GM21529 (cell line): ENCODE measurements at regions not wholly inside any gene's neighbourhood (a gene's known extent, or its start where the extent isn't known, plus 50 kb on each side); places are given as distances from the start of the nearest gene placed in this dataset.
"Not testable (repeated sequence)": the region's sequence is repeated elsewhere in the genome, so short reads cannot be mapped to it uniquely, and the experiment has no call there.

Experiments
- ATAC-seq: cut with Tn5 transposase; IDR thresholded peaks from one replicate; pipeline ENCODE4 v1.9.1; 2021; ENCODE audit not compliant: unreplicated experiment

DNA sequence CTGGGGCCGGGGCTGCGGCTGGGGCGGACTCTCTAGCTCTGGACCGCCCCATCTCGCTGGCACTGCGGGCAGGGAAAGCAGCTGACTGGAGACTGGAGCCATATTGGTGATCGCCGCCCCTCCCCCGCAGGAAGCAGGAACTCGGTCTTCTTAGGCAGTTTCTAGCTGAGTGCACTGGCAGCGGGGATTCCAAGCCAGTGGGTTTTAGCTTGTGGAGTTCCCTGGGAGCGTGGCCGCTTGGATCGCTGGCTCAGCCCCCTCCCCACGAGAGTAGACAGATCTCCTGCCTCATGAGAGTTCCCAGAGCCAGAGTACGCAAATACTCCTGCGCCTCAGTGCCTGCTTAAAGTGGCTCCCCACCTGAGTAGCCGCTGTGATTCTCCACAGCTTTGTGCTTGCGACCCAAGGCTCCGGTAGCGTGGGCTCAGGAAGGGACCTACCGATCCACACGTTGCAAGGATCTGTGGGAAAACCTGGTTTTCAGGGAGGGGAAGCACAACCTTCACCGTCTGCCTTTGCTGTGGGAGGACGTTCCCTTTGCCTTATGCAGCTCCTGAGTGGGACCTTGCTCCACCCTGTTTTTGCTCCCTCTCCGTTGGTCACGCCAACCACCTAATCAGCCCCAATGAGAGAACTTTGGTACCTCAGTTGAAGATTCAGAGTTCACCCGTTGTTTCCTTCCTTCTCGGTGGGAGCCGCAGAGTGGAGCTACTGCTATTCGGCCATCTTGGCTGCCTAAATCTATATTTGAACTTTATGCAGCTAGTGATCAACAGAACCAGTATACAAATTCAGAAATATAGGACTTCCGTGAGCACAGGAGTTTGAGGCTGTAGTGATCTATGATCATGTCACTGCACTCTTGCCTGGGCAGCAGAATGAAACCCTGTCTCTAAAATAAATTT, 803.9 kb upstream of the PCDH10 start:
- no peak for ATAC-seq

DNA sequence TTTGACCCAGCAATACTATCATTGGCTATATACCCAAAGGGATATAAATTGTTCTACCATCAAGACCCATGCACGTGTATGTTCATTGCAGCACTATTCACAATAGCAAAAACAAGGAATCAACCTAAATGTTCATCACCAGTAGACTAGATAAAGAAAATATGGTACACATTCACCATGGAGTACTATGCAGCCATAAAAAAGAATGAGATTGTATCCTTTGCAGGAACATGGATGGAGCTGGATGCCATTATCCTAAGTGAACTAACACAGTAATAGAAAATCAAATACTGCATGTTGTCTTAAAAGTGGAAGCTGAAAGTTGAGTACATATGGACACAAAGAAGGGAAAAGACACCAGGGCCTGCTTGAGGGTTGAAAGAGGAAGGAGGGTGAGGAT, 803.1 kb upstream of the PCDH10 start:
- ATAC-seq = no peak

DNA sequence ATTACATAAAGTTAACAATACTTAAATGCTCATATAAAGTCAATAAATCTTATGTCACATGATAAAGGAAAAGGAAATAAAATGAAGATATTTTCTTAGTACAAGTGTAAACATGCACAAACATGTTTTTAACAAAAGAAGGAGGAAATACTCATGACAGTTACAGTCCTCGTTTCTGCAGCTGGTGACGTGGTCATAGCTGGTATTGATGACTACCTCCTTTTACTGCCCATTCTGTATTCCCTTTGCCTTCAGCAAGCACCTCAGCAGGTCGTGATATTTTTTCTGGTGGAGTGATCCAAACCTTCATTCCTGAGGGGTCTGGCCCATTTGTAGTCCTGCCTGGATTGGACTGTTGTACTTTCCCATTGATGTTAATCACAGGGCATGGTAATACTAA, 797.5 kb upstream of the PCDH10 start:
- not testable (repeated sequence) for ATAC-seq

DNA sequence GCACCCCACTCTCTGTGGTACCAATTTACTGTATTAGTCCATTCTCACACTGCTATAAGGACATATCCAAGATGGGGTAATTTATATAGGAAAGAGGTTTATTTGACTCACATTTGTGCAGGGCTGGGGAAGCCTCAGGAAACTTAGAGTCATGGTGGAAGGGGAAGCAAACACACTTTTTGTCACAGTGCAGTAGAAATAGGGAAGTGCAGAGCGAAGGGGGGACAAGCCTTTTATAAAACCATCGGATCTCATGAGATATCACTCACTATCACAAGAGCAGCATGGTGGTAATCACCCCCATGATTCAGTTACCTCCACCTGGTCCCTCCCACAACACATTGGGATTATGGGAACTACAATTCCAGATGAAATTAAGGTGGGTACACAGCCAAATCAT, 766.9 kb upstream of the PCDH10 start:
- no peak for ATAC-seq

DNA sequence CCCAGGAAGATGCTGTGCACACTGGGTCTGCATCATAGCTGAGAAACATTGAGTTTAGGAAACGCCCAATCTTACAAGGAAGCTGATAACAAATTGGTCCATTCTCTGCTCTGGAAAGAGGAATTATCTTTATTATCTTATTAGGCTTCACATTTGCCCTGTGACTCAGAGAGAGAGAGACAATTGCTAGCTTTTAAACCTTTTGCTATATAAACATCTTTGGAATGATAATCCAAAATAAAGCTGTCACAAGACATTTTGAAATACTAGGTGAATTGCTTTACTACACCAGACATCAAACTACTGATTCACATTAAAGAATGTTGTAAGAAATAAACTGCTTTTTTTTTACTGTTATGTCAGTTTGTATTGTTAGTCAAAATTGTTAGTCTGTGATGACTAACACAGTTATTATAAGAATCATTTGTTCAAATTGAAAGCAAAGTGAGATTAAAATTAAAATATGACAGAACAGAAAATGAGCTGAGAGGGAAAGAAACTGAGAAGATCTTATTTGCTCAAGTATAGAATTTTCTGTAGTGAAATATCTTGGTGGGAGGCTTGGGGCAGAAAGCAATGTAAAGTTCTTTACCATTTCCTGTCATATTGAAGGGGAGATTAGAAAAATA, 765.4 kb upstream of the PCDH10 start:
- no peak for ATAC-seq

DNA sequence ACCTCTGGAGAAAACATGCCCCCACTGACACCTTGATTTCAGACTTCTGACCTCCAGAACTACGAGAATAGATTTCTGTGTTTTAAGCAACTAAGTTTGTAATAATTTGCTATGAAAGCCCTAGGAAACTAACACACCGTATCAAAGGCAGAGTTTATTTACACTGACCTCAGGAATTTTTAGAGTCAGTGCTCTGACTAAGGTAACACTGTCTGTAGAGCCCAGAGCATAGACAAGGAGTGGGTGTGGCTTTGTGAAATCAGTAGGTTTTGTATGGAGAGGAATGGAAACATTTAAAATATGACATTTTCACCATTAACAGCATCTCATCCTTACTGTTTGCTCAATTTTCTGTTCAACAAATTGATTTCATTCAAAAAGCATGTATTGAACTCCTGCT, 764.4 kb upstream of the PCDH10 start:
- no peak for ATAC-seq

DNA sequence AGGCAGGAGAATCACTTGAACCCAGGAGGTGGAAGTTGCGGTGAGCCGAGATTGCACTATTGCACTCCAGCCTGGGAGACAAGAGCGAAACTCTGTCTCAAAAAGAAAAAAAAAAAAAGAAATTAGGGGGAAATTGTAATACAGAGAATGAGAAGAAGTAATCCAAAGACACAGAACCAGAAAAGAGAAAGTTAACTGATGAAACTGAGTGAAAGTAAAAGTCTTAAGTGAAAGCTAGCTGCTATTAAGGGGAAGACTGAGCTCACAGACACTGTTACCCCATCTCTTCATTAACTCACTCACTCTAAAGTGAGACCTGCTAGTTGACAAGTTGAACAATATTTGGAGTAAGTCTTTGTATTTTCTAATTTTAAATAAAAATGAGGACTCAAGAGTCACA, 763.0 kb upstream of the PCDH10 start:
- no peak for ATAC-seq

DNA sequence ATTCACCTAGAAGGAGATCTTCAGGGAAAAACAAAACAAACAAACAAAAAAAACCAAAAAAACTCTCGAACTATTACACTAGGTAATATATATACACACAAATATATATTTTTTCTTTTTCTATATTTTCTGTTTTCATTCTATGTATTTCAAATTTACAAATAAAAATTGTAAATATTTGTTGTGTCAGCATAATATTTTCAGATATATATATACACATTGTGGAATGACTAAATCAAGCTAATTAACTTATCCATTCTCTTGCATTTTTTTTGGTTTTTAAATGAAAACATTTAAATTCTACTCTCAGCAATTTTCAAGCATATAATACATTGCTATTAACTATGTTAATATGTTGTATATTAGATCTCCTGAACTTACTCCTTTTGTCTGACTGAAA, 762.0 kb upstream of the PCDH10 start:
- no peak for ATAC-seq

DNA sequence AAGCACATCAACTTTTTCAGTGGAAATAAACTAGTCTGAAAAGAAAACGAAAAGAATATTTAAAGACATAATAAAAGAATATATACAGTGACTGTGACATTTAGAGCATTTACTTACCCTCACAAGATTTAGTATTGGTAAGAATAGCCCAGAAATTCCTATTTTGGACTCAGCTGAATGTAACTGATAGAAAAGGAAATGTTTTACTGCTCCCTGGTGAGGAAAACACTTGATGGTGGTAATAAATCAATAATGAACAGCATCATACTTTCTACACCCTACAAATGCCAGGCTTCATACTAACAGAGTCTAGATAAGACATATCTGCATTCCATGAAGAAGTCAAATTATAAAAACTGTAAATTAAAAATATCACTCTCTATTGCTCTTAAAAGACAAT, 753.5 kb upstream of the PCDH10 start:
- no peak for ATAC-seq

DNA sequence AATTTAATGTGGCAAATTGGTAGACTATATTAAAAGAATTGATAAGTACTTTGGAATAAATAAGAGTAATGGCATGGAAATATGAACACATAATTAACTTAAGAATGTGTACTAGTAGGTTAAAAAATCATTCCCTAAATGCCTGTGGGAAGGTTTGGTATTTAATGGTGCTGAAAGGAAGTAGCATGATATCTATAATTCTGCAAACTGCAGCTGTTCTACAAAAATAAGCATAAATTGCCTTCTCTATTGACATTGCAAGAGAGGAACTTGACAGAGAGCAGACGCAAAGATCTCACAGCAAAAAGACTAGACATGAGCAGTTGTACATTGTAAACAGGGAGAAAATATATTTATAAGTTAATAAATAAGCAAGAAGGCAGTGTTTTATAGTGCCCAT, 752.5 kb upstream of the PCDH10 start:
- ATAC-seq = no peak

DNA sequence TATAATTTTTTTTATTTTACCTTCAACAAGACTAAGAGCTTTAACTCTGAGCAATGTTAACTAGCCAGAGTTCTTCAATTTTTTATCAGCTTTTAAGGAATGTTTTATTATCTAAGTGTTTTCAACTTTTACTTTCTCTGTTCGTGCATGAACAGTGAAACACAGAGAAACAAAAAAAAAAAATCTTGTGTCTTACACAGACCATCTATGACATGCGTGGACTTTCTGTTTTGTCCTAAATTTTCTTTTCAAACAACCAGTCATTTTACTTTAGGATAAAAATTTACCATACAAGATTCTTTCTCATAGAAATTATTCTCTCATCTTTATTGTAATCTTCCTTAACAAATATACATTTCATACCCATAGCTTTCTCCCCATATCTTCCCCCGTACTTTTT, 731.9 kb upstream of the PCDH10 start:
- ATAC-seq = no peak

DNA sequence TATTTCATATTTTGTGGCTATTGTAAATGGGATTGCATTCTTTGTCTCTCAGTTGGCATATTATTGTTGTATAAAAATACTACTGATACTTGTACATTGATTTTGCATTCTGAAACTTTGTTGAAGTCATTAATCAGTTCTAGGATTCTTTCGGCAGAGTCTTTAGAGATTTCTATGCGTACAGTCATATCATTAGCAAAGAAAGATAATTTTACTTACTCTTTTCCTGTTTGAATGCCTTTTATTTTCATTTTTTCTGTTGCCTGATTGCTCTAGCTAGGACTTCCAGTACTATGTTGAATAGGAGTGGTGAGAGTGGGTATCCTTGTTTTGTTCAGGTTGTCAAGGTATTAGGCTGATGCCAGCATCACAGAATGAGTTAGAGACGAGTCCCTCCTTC, 722.0 kb upstream of the PCDH10 start:
- ATAC-seq = no peak

DNA sequence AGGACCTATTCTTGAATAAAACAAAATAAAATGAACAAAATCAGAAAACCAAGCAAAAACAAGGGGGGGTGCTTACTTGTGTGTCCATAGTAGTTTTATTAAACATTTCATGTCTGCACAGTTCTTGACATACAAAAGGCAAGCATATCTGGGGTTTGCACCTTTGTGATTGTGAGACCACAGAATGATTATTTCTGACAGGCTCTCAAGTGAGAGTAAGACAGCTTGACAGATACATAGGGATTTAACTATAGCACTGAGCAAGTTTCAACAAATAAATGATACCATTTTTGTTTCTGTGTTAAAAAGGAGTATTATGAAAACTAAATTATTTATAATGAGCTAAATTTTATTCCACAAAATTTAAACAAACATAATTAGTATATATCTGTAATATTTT, 712.0 kb upstream of the PCDH10 start:
- no peak for ATAC-seq

DNA sequence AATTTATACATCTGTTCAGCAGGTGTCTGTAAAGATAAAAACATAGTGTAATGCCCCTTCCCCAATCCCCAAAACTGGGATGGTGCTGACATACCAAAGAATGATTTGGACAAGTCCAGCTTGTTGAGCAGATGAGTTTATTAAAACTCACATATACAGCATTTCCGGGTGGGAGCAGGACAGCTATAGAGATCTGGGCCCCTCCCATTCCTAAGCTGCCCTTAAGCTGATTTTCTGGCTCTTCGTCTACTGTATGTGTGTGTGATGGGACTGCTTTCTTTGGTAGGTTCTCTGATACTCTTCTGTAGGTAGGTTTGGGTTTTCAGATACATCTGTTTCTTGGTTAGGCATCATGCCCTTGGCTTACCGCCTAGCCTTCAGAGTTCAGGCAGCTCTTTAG, 703.7 kb upstream of the PCDH10 start:
- ATAC-seq = no peak

DNA sequence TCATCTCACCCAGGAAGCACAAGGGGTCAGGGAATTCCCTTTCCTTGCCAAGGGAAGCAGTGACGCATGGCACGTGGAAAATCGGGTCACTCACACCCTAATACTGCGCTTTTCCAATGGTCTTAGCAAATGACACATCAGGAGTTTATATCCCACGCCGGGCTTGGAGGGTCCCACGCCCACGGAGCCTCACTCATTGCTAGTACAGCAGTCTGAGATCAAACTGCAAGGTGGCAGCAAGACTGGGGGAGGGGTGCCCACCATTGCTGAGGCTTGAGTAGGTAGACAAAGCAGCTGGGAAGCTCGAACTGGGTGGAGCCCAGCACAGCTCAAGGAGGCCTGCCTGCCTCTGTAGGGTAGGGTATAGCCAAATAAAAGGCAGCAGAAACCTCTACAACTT, 691.1 kb upstream of the PCDH10 start:
- not testable (repeated sequence) for ATAC-seq

DNA sequence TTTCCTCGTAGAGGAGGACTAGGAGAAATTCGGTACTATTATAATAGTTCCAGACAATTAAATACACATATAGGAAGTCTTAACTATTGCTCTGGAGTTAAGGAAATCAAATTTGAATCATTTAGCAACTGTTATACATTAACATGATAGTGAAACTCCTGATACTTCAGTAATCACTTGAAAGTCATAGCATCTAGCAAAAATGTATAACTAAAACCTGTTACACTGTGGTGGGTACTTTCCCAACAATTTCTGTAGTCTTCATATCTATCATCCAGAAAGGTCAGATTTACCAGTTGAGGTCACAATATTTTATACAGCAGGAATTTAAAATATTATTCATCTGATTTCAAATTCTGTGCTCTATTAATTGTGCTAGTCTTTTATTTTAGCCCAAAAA, 669.6 kb upstream of the PCDH10 start:
- no peak for ATAC-seq

DNA sequence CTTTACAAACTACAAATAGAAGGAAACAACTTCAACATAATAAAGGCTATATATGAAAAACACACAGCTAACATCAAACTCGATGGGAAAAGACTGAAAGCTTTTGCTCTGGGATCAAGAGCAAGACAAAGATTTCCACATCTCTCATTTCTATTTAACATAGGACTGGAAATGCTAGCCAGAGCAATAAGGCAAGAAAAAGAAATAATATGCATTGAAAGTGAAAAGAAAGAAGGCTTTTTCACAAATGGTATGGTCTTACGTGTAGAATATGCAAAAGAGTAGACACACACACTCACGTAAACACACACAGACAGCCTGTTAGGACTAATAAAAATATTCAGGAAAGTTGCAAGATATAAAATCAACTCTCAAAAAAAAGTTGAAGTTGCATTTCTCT, 660.5 kb upstream of the PCDH10 start:
- ATAC-seq = no peak

DNA sequence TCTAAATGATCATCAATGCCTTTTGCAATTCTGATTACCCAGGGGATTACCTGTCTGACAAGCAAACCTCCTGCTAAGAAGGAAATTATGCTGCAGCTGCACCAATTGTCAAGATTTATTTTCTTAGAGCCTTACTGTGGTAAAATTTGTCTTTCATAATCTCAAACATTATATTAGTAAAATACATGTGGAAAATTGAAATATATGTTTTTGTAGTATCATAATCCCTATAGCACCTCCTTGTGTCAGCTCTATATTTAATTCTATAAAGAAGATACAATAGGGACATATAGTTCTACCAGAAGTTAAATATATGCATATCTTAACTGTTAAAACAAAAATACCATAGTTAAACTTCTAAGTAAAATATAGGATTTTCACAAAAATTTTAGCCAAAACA, 655.6 kb upstream of the PCDH10 start:
- ATAC-seq = no peak

DNA sequence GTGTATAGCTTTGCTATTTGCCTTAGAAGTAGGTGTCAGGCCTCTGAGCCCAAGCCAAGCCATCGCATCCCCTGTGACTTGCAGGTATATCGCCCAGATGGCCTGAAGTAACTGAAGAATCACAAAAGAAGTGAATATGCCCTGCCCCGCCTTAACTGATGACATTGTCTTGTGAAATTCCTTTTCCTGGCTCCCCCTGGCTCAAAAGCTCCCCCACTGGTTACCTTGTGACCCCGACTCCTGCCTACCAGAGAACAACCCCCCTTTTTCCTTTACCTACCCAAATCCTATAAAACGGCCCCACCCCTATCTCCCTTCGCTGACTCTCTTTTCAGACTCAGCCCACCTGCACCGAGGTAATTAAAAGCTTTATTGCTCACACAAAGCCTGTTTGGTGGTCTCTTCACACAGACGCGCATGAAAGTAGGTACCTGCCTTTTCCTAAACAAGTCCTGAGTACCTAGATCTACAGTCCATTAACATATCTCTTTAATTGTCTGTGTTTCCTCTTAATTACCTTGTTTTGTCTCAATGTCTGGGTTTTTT, 653.8 kb upstream of the PCDH10 start:
- not testable (repeated sequence) for ATAC-seq

DNA sequence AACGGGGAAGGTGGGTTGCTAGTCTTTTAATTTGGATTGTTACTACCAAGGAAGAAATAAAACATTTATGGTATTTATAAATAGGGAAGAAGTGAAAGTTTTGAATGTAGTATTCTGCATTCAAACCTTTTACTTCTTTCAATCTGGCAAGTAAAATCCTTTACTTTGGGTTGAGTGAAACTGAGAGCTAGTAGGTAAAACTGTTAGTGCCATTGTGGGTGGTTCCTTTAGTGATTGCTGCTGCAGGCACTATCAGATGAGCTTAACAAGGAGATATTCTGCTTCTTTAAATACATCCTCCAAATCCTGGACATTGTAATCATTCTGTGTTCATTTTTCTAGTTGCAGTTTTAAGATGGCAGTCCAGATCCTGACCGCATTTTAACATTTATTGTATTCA, 650.9 kb upstream of the PCDH10 start:
- no peak for ATAC-seq

DNA sequence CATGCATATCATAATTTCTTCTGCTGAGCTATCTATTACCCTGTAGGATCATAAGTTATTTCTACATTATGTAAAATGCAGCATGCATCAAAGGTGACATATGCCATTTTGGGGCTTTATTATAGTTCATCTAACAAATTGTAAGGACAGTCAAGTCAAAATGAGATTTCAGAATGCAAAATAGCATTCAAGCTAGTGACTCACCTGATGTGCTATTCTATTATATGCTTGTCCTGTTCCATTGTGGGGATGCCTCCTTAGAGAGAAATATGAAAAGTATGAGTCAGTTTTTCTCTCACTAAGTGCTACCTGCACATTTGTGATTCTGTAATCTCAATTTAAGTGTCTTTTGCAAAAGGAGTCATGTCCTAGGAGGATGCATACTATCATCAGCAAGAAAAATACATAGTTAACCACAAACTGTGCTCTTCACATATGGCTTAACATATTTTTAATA, 647.0 kb upstream of the PCDH10 start:
- ATAC-seq = no peak

DNA sequence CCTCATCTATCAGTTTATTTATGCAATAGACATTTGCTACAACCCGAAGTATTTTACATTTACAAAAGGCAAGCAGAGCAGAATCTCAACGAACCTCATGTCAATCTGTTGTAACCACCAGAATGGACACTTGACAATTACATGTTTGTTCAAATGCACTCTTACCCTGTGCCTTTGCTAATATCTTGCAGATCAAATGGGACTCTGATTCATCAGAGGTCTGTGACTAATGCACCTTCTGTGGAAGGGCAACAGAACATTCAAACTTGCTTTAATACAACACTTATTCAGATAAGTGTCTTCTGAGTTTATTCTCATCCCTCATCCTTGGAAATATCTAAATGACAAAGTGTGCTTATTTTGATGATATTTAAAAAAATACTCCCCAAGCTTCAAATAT, 644.7 kb upstream of the PCDH10 start:
- ATAC-seq = no peak
